ENCODE measurements at regions not wholly inside any gene's neighbourhood (a gene's known extent, or its start where the extent isn't known, plus 50 kb on each side); places are given as distances from the start of the nearest gene placed in this dataset.
"Not testable (repeated sequence)": the region's sequence is repeated elsewhere in the genome, so short reads cannot be mapped to it uniquely, and the experiment has no call there.

GRCh38 chr15:31598620-31599019, 272.0 kb downstream of the KLF13 start:
- DNase-seq (ENCODE audit: low spot score) = no peak

GRCh38 chr15:31605467-31605931, 278.9 kb downstream of the KLF13 start:
- DNase-seq (ENCODE audit: low spot score) = no peak

- DNase-seq (ENCODE audit: low spot score) = no peak
Measured at GRCh38 chr15:31606194-31606669, 279.6 kb downstream of the KLF13 start.

- no peak for DNase-seq (ENCODE audit: low spot score)
Measured at GRCh38 chr15:31606931-31607497, 280.4 kb downstream of the KLF13 start.

GRCh38 chr15:31607656-31608055, 281.0 kb downstream of the KLF13 start:
- no peak for DNase-seq (ENCODE audit: low spot score)

GRCh38 chr15:31609258-31609681, 282.6 kb downstream of the KLF13 start:
- DNase-seq (ENCODE audit: low spot score) = no peak

GRCh38 chr15:31609906-31610305, 283.3 kb downstream of the KLF13 start:
- no peak for DNase-seq (ENCODE audit: low spot score)

GRCh38 chr15:31615643-31616415, 289.2 kb downstream of the KLF13 start:
- no peak for DNase-seq (ENCODE audit: low spot score)

- not testable (repeated sequence) for DNase-seq (ENCODE audit: low spot score)
Measured at GRCh38 chr15:31623297-31623696, 296.7 kb downstream of the KLF13 start.

GRCh38 chr15:31624115-31624514, 297.5 kb downstream of the KLF13 start:
- DNase-seq (ENCODE audit: low spot score) = not testable (repeated sequence)

- not testable (repeated sequence) for DNase-seq (ENCODE audit: low spot score)
Measured at GRCh38 chr15:31635715-31636114, 309.1 kb downstream of the KLF13 start.

GRCh38 chr15:31636911-31637310, 310.3 kb downstream of the KLF13 start:
- not testable (repeated sequence) for DNase-seq (ENCODE audit: low spot score)

GRCh38 chr15:31643955-31644354, 317.3 kb downstream of the KLF13 start:
- not testable (repeated sequence) for DNase-seq (ENCODE audit: low spot score)

GRCh38 chr15:31644761-31645160, 318.1 kb downstream of the KLF13 start:
- DNase-seq (ENCODE audit: low spot score) = not testable (repeated sequence)

- not testable (repeated sequence) for DNase-seq (ENCODE audit: low spot score)
Measured at GRCh38 chr15:31647337-31647826, 320.7 kb downstream of the KLF13 start.

- not testable (repeated sequence) for DNase-seq (ENCODE audit: low spot score)
Measured at GRCh38 chr15:31649634-31650033, 323.0 kb downstream of the KLF13 start.

GRCh38 chr15:31650055-31650701, 323.5 kb downstream of the KLF13 start:
- not testable (repeated sequence) for DNase-seq (ENCODE audit: low spot score)

- DNase-seq (ENCODE audit: low spot score) = not testable (repeated sequence)
Measured at GRCh38 chr15:31656915-31657314, 330.3 kb downstream of the KLF13 start.

- no peak for DNase-seq (ENCODE audit: low spot score)
Measured at GRCh38 chr15:31660816-31661215, 334.2 kb downstream of the KLF13 start.

- not testable (repeated sequence) for DNase-seq (ENCODE audit: low spot score)
Measured at GRCh38 chr15:31665732-31666131, 339.1 kb downstream of the KLF13 start.

- not testable (repeated sequence) for DNase-seq (ENCODE audit: low spot score)
Measured at GRCh38 chr15:31669158-31669908, 342.7 kb downstream of the KLF13 start.

- DNase-seq (ENCODE audit: low spot score) = not testable (repeated sequence)
Measured at GRCh38 chr15:31673263-31673662, 346.6 kb downstream of the KLF13 start.
